ENCODE measurements at regions not wholly inside any gene's neighbourhood (a gene's known extent, or its start where the extent isn't known, plus 50 kb on each side); places are given as distances from the start of the nearest gene placed in this dataset.

- Histone ChIP-seq H3K27ac (ENCODE audit: low read length) (no peak overlapping the region), H3K27me3 (ENCODE audit: control insufficient read depth in 1 of 2, insufficient read depth in 2 of 2, low read length in 2 of 2) (no peaks in the 10 kb centered on the region), H3K9ac (ENCODE audit: low read length in 2 of 2) (no peak overlapping the region), H3K36me3 (ENCODE audit: control insufficient read depth in 2 of 2, insufficient read depth in 2 of 2, low read length in 2 of 2) (no peaks in the 10 kb centered on the region), H3K4me1 (ENCODE audit: control insufficient read depth, insufficient read depth, low read length) (no peaks in the 10 kb centered on the region), H3K9me3 (ENCODE audit: control insufficient read depth in 2 of 2, low read length in 2 of 2) (peaks cover 0 to 2% of the 10 kb centered on the region in 2 donors), H3K4me3 (ENCODE audit: low read length in 2 of 2) (no peak overlapping the region)
These were observed 470.5 kb upstream of the ID2 start for GRCh38 chr2:8211384-8211783.

GRCh38 chr2:8212239-8212638 is 469.6 kb upstream of the ID2 start:
- H3K9me3 ChIP-seq (ENCODE audit: control insufficient read depth in 2 of 2, low read length in 2 of 2), result peaks cover 0 to 2% of the 10 kb centered on the region in 2 donors
- no peak overlapping the region for H3K9ac ChIP-seq (ENCODE audit: low read length in 2 of 2)
- no peak overlapping the region for H3K4me3 ChIP-seq (ENCODE audit: low read length in 2 of 2)
- H3K27ac ChIP-seq (ENCODE audit: low read length), result no peak overlapping the region
- H3K27me3 ChIP-seq (ENCODE audit: control insufficient read depth in 1 of 2, insufficient read depth in 2 of 2, low read length in 2 of 2), result no peaks in the 10 kb centered on the region
- H3K4me1 ChIP-seq (ENCODE audit: control insufficient read depth, insufficient read depth, low read length), result no peaks in the 10 kb centered on the region
- H3K36me3 ChIP-seq (ENCODE audit: control insufficient read depth in 2 of 2, insufficient read depth in 2 of 2, low read length in 2 of 2), result no peaks in the 10 kb centered on the region

- Histone ChIP-seq H3K27me3 (ENCODE audit: control insufficient read depth in 1 of 2, insufficient read depth in 2 of 2, low read length in 2 of 2) (no peaks in the 10 kb centered on the region), H3K4me1 (ENCODE audit: control insufficient read depth, insufficient read depth, low read length) (peaks cover under 1% of the 10 kb centered on the region), H3K9me3 (ENCODE audit: control insufficient read depth in 2 of 2, low read length in 2 of 2) (no peaks in the 10 kb centered on the region), H3K4me3 (ENCODE audit: low read length in 2 of 2) (no peak overlapping the region), H3K27ac (ENCODE audit: low read length) (no peak overlapping the region), H3K36me3 (ENCODE audit: control insufficient read depth in 2 of 2, insufficient read depth in 2 of 2, low read length in 2 of 2) (no peaks in the 10 kb centered on the region), H3K9ac (ENCODE audit: low read length in 2 of 2) (no peak overlapping the region)
These were observed 467.7 kb upstream of the ID2 start for GRCh38 chr2:8214036-8214615.

GRCh38 chr2:8215159-8215863 is 466.5 kb upstream of the ID2 start:
- H3K27me3 ChIP-seq (ENCODE audit: control insufficient read depth in 1 of 2, insufficient read depth in 2 of 2, low read length in 2 of 2), result no peaks in the 10 kb centered on the region
- no peaks in the 10 kb centered on the region for H3K36me3 ChIP-seq (ENCODE audit: control insufficient read depth in 2 of 2, insufficient read depth in 2 of 2, low read length in 2 of 2)
- H3K27ac ChIP-seq (ENCODE audit: low read length), result no peak overlapping the region
- H3K9ac ChIP-seq (ENCODE audit: low read length in 2 of 2), result no peak overlapping the region
- H3K9me3 ChIP-seq (ENCODE audit: control insufficient read depth in 2 of 2, low read length in 2 of 2), result no peaks in the 10 kb centered on the region
- H3K4me1 ChIP-seq (ENCODE audit: control insufficient read depth, insufficient read depth, low read length), result peaks cover 6% of the 10 kb centered on the region
- no peak overlapping the region for H3K4me3 ChIP-seq (ENCODE audit: low read length in 2 of 2)

GRCh38 chr2:8215982-8216381 is 465.9 kb upstream of the ID2 start:
- H3K27me3 ChIP-seq (ENCODE audit: control insufficient read depth in 1 of 2, insufficient read depth in 2 of 2, low read length in 2 of 2), result no peaks in the 10 kb centered on the region
- no peaks in the 10 kb centered on the region for H3K9me3 ChIP-seq (ENCODE audit: control insufficient read depth in 2 of 2, low read length in 2 of 2)
- peaks cover 11% of the 10 kb centered on the region for H3K4me1 ChIP-seq (ENCODE audit: control insufficient read depth, insufficient read depth, low read length)
- H3K4me3 ChIP-seq (ENCODE audit: low read length in 2 of 2), result no peak overlapping the region
- no peak overlapping the region for H3K9ac ChIP-seq (ENCODE audit: low read length in 2 of 2)
- no peak overlapping the region for H3K27ac ChIP-seq (ENCODE audit: low read length)
- no peaks in the 10 kb centered on the region for H3K36me3 ChIP-seq (ENCODE audit: control insufficient read depth in 2 of 2, insufficient read depth in 2 of 2, low read length in 2 of 2)

GRCh38 chr2:8216397-8216796 is 465.5 kb upstream of the ID2 start:
- Histone ChIP-seq H3K9ac (ENCODE audit: low read length in 2 of 2) (no peak overlapping the region), H3K27ac (ENCODE audit: low read length) (no peak overlapping the region), H3K4me3 (ENCODE audit: low read length in 2 of 2) (no peak overlapping the region), H3K9me3 (ENCODE audit: control insufficient read depth in 2 of 2, low read length in 2 of 2) (no peaks in the 10 kb centered on the region), H3K4me1 (ENCODE audit: control insufficient read depth, insufficient read depth, low read length) (peaks cover 11% of the 10 kb centered on the region), H3K27me3 (ENCODE audit: control insufficient read depth in 1 of 2, insufficient read depth in 2 of 2, low read length in 2 of 2) (no peaks in the 10 kb centered on the region), H3K36me3 (ENCODE audit: control insufficient read depth in 2 of 2, insufficient read depth in 2 of 2, low read length in 2 of 2) (no peaks in the 10 kb centered on the region)

GRCh38 chr2:8217468-8218030 is 464.3 kb upstream of the ID2 start:
- H3K4me1 ChIP-seq (ENCODE audit: control insufficient read depth, insufficient read depth, low read length), result peaks cover 11% of the 10 kb centered on the region
- H3K9me3 ChIP-seq (ENCODE audit: control insufficient read depth in 2 of 2, low read length in 2 of 2), result no peaks in the 10 kb centered on the region
- H3K27me3 ChIP-seq (ENCODE audit: control insufficient read depth in 1 of 2, insufficient read depth in 2 of 2, low read length in 2 of 2), result no peaks in the 10 kb centered on the region
- H3K4me3 ChIP-seq (ENCODE audit: low read length in 2 of 2), result no peak overlapping the region
- H3K36me3 ChIP-seq (ENCODE audit: control insufficient read depth in 2 of 2, insufficient read depth in 2 of 2, low read length in 2 of 2), result no peaks in the 10 kb centered on the region
- no peak overlapping the region for H3K9ac ChIP-seq (ENCODE audit: low read length in 2 of 2)
- no peak overlapping the region for H3K27ac ChIP-seq (ENCODE audit: low read length)

GRCh38 chr2:8219096-8219495 is 462.8 kb upstream of the ID2 start:
- peak overlapping the region; percentile 46 for H3K27ac ChIP-seq (ENCODE audit: low read length)
- no peak overlapping the region for H3K9ac ChIP-seq (ENCODE audit: low read length in 2 of 2)
- H3K4me3 ChIP-seq (ENCODE audit: low read length in 2 of 2), result no peak overlapping the region
- peaks cover 11% of the 10 kb centered on the region for H3K4me1 ChIP-seq (ENCODE audit: control insufficient read depth, insufficient read depth, low read length)
- no peaks in the 10 kb centered on the region for H3K36me3 ChIP-seq (ENCODE audit: control insufficient read depth in 2 of 2, insufficient read depth in 2 of 2, low read length in 2 of 2)
- no peaks in the 10 kb centered on the region for H3K27me3 ChIP-seq (ENCODE audit: control insufficient read depth in 1 of 2, insufficient read depth in 2 of 2, low read length in 2 of 2)
- no peaks in the 10 kb centered on the region for H3K9me3 ChIP-seq (ENCODE audit: control insufficient read depth in 2 of 2, low read length in 2 of 2)

GRCh38 chr2:8219631-8220355 is 462.1 kb upstream of the ID2 start:
- Histone ChIP-seq H3K9me3 (ENCODE audit: control insufficient read depth in 2 of 2, low read length in 2 of 2) (no peaks in the 10 kb centered on the region), H3K4me3 (ENCODE audit: low read length in 2 of 2) (no peak overlapping the region), H3K27me3 (ENCODE audit: control insufficient read depth in 1 of 2, insufficient read depth in 2 of 2, low read length in 2 of 2) (no peaks in the 10 kb centered on the region), H3K4me1 (ENCODE audit: control insufficient read depth, insufficient read depth, low read length) (peaks cover 11% of the 10 kb centered on the region), H3K36me3 (ENCODE audit: control insufficient read depth in 2 of 2, insufficient read depth in 2 of 2, low read length in 2 of 2) (no peaks in the 10 kb centered on the region), H3K27ac (ENCODE audit: low read length) (peak overlapping the region; percentile 46), H3K9ac (ENCODE audit: low read length in 2 of 2) (no peak overlapping the region)

GRCh38 chr2:8222979-8223694 is 458.7 kb upstream of the ID2 start:
- Histone ChIP-seq H3K36me3 (ENCODE audit: control insufficient read depth in 2 of 2, insufficient read depth in 2 of 2, low read length in 2 of 2) (no peaks in the 10 kb centered on the region), H3K9ac (ENCODE audit: low read length in 2 of 2) (no peak overlapping the region), H3K4me3 (ENCODE audit: low read length in 2 of 2) (no peak overlapping the region), H3K9me3 (ENCODE audit: control insufficient read depth in 2 of 2, low read length in 2 of 2) (no peaks in the 10 kb centered on the region), H3K27ac (ENCODE audit: low read length) (no peak overlapping the region), H3K27me3 (ENCODE audit: control insufficient read depth in 1 of 2, insufficient read depth in 2 of 2, low read length in 2 of 2) (no peaks in the 10 kb centered on the region), H3K4me1 (ENCODE audit: control insufficient read depth, insufficient read depth, low read length) (peaks cover 11% of the 10 kb centered on the region)

Data from stomach smooth muscle (tissue), 2 donors.